ENCODE measurements at regions not wholly inside any gene's neighbourhood (a gene's known extent, or its start where the extent isn't known, plus 50 kb on each side); places are given as distances from the start of the nearest gene placed in this dataset.

DNA sequence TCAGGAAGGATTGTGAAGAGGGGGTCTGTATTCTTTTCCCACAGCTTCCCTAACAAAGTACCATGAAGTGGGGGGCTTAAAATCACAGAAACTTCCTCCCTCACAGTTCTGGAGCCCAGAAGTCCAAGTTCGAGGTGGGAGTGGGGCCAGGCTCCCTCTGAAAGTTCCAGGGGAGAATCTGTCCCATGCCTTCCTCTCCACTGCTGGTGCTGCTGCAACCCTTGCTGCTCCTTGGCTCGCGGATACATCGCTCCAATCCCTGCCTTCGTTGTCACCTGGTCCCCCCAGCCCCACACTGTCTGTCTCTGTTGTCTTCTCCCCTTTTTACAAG lies 134.1 kb downstream of the DDX1 start:
- Histone ChIP-seq H3K79me2 (ENCODE audit: control insufficient read depth, insufficient read depth, low read length, poor library complexity) (no peaks in the 10 kb centered on the region), H3K4me3 (ENCODE audit: low read depth, low read length) (no peak overlapping the region), H3K4me1 (ENCODE audit: control insufficient read depth in 1 of 2, insufficient read depth in 2 of 2, low read length in 2 of 2) (peaks cover 6% of the 10 kb centered on the region in 2 experiments), H4K91ac (ENCODE audit: low read depth, low read length) (no peak overlapping the region), H2BK12ac (ENCODE audit: low read length) (no peak overlapping the region), H2BK120ac (ENCODE audit: insufficient read depth, low read length, poor library complexity) (no peak overlapping the region), H4K8ac (ENCODE audit: low read depth, low read length) (no peak overlapping the region), H4K12ac (ENCODE audit: low read depth, low read length) (no peak overlapping the region), H3K9me3 (ENCODE audit: insufficient read depth, low read depth, low read length) (peaks cover 1% of the 10 kb centered on the region), H3K9ac (ENCODE audit: low read length) (no peak overlapping the region), H3K14ac (ENCODE audit: low read length) (no peak overlapping the region), H3K18ac (ENCODE audit: low read length) (no peak overlapping the region), H2BK5ac (ENCODE audit: low read depth, low read length, poor library complexity) (no peak overlapping the region), H2AK5ac (ENCODE audit: low read length) (no peak overlapping the region), H3K79me1 (ENCODE audit: low read length) (no peaks in the 10 kb centered on the region), H2AFZ (ENCODE audit: insufficient read depth, low read length, poor library complexity) (no peak overlapping the region), H3K23ac (ENCODE audit: low read length) (no peak overlapping the region), H3K36me3 (ENCODE audit: control insufficient read depth in 1 of 2, insufficient read depth in 2 of 2, low read length in 2 of 2) (no peaks in the 10 kb centered on the region), H3K27me3 (ENCODE audit: insufficient read depth, low read length) (no peaks in the 10 kb centered on the region), H3K4ac (ENCODE audit: low read depth, low read length) (no peak overlapping the region), H3K4me2 (ENCODE audit: low read length) (no peak overlapping the region), H3K27ac (ENCODE audit: low read depth, low read length) (no peak overlapping the region)
- no peak for DNase-seq
- WGBS (ENCODE audit: extremely low coverage, insufficient coverage, insufficient read length) = no CpG with 5 or more reads among the region's 5 CpGs

DNA sequence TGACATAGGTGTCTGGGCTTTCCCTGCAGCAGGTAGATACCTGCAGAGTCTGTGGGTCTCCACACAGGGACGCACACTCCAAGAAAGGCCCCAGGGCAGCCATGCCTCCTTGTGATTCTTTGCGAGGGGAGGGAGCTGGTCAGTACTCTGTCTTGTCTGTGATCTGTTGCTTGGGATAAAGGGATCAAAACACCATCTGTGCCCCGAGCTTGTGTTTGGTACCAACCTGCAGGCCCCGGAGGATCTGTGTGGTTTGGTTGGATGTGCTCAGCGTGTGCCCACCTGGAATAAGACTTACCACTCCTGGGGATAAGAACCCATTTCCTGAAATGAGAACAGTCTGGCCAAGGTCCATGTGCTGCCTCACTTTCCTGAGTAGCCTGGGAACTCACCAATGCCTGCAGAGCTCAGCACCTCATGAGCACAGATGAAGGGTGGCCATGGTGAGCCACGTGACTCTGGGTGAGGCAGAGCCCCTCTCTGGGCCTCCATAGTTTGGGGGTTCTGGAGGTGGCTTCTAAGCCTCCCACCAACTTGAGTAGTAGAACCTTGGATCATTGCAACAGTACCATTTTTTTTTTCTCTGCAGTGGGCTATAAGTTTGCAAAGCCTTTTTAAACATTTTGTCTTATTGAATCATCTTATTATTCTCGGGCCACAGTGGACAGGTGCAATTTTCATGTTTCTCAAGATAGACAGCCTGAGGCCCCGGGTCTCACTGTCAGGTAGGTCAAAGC lies 134.8 kb downstream of the DDX1 start:
- no peaks in the 10 kb centered on the region for H3K36me3 ChIP-seq (ENCODE audit: control insufficient read depth in 1 of 2, insufficient read depth in 2 of 2, low read length in 2 of 2)
- H3K4ac ChIP-seq (ENCODE audit: low read depth, low read length) = no peak overlapping the region
- no peak overlapping the region for H3K18ac ChIP-seq (ENCODE audit: low read length)
- no peak overlapping the region for H4K8ac ChIP-seq (ENCODE audit: low read depth, low read length)
- no peak overlapping the region for H3K23ac ChIP-seq (ENCODE audit: low read length)
- H3K4me1 ChIP-seq (ENCODE audit: control insufficient read depth in 1 of 2, insufficient read depth in 2 of 2, low read length in 2 of 2) = peaks cover 10 to 11% of the 10 kb centered on the region in 2 experiments
- no peak overlapping the region for H2BK120ac ChIP-seq (ENCODE audit: insufficient read depth, low read length, poor library complexity)
- H3K79me2 ChIP-seq (ENCODE audit: control insufficient read depth, insufficient read depth, low read length, poor library complexity) = no peaks in the 10 kb centered on the region
- no peak overlapping the region for H3K4me2 ChIP-seq (ENCODE audit: low read length)
- no peak overlapping the region for H4K12ac ChIP-seq (ENCODE audit: low read depth, low read length)
- H3K9me3 ChIP-seq (ENCODE audit: insufficient read depth, low read depth, low read length) = peaks cover 1% of the 10 kb centered on the region
- H2BK12ac ChIP-seq (ENCODE audit: low read length) = no peak overlapping the region
- no peaks in the 10 kb centered on the region for H3K79me1 ChIP-seq (ENCODE audit: low read length)
- no peak overlapping the region for H3K9ac ChIP-seq (ENCODE audit: low read length)
- no peak overlapping the region for H3K4me3 ChIP-seq (ENCODE audit: low read depth, low read length)
- no peak overlapping the region for H4K91ac ChIP-seq (ENCODE audit: low read depth, low read length)
- no peak overlapping the region for H3K14ac ChIP-seq (ENCODE audit: low read length)
- H2AK5ac ChIP-seq (ENCODE audit: low read length) = no peak overlapping the region
- H3K27ac ChIP-seq (ENCODE audit: low read depth, low read length) = no peak overlapping the region
- DNase-seq = no peak
- no peak overlapping the region for H2AFZ ChIP-seq (ENCODE audit: insufficient read depth, low read length, poor library complexity)
- H3K27me3 ChIP-seq (ENCODE audit: insufficient read depth, low read length) = no peaks in the 10 kb centered on the region
- WGBS (ENCODE audit: extremely low coverage, insufficient coverage, insufficient read length) = no CpG with 5 or more reads among the region's 8 CpGs
- H2BK5ac ChIP-seq (ENCODE audit: low read depth, low read length, poor library complexity) = no peak overlapping the region

DNA sequence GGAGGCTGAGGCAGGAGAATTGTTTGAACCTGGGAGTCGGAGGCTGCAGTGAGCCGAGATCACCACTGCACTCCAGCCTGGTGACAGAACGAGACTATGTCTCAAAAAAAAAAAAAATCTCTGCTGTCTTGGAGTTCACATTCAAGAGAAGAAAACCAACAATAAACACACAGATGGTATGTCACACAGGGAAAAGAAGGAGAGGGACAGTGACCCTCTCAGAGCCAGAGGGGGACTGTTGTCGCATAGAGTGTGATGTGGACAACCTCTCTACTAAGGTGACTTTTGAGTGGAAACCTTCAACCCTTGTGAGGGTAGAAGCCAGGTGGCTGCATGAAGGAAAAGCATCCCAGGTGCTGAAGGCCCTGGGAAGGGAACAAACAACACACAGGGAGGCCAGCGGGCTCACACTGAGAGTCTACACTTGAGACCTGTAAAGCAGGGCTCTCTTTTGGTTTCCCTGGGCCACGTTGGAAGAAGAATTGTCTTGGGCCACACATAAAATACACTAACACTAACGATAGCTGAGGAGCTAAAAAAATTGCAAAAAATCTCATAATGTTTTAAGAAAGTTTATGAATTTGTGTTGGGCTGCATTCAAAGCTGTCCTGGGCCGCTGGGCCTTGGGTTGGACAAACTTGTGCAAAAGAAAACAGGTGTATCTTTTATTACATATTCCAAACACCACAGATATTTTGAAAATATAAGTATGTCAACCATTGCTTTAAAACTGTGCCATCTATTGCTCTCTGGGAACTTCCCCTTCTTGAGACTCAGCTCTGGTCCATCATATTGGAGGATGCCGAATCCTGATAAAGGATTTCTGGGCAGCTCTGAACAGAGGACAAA lies 136.0 kb downstream of the DDX1 start:
- no peak for DNase-seq
- Histone ChIP-seq H2AFZ (ENCODE audit: insufficient read depth, low read length, poor library complexity) (no peak overlapping the region), H3K79me2 (ENCODE audit: control insufficient read depth, insufficient read depth, low read length, poor library complexity) (no peaks in the 10 kb centered on the region), H3K4ac (ENCODE audit: low read depth, low read length) (no peak overlapping the region), H3K27ac (ENCODE audit: low read depth, low read length) (no peak overlapping the region), H3K9me3 (ENCODE audit: insufficient read depth, low read depth, low read length) (peaks cover 1% of the 10 kb centered on the region), H3K36me3 (ENCODE audit: control insufficient read depth in 1 of 2, insufficient read depth in 2 of 2, low read length in 2 of 2) (no peaks in the 10 kb centered on the region), H2AK5ac (ENCODE audit: low read length) (no peak overlapping the region), H3K9ac (ENCODE audit: low read length) (no peak overlapping the region), H3K18ac (ENCODE audit: low read length) (no peak overlapping the region), H4K12ac (ENCODE audit: low read depth, low read length) (no peak overlapping the region), H2BK120ac (ENCODE audit: insufficient read depth, low read length, poor library complexity) (no peak overlapping the region), H3K79me1 (ENCODE audit: low read length) (no peaks in the 10 kb centered on the region), H3K23ac (ENCODE audit: low read length) (no peak overlapping the region), H4K91ac (ENCODE audit: low read depth, low read length) (no peak overlapping the region), H2BK5ac (ENCODE audit: low read depth, low read length, poor library complexity) (no peak overlapping the region), H3K27me3 (ENCODE audit: insufficient read depth, low read length) (no peaks in the 10 kb centered on the region), H3K4me1 (ENCODE audit: control insufficient read depth in 1 of 2, insufficient read depth in 2 of 2, low read length in 2 of 2) (peaks cover 10 to 11% of the 10 kb centered on the region in 2 experiments), H3K4me3 (ENCODE audit: low read depth, low read length) (no peak overlapping the region), H3K14ac (ENCODE audit: low read length) (no peak overlapping the region), H3K4me2 (ENCODE audit: low read length) (no peak overlapping the region), H4K8ac (ENCODE audit: low read depth, low read length) (no peak overlapping the region), H2BK12ac (ENCODE audit: low read length) (no peak overlapping the region)
- WGBS (ENCODE audit: extremely low coverage, insufficient coverage, insufficient read length) = no CpG with 5 or more reads among the region's 9 CpGs

DNA sequence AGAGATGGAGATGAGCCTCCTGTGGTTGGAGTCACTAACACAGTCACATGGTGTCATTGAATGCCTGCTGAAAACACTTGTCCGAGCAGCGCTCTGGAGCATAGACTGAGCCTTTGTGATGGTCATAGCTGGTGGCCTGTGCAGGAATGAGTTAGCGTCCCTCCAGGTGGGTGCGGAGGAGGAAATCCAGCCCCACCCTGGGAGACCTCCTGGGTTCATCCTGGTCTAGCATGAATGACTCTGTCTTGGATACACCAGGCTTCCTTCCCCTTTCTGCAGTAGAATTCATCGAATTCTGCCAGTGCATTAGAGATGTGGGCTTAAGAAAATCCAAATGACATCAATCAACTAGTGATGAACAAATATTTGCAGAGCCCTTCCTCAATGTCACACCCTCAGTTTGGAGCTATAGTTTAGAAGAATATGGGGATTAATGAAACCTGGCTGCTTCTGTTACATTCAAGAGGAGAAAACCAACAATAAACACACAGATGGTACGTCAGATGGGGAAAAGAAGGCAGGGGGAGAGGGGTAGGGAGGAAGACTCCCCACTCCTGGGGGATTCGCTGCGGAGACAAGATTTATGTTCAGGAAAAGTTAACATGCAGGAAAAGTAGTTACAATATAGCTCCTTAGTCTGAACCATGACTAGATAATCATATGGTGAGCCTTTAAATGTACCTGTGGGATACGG lies 136.7 kb downstream of the DDX1 start:
- H3K4ac ChIP-seq (ENCODE audit: low read depth, low read length) = no peak overlapping the region
- no peak overlapping the region for H4K12ac ChIP-seq (ENCODE audit: low read depth, low read length)
- WGBS (ENCODE audit: extremely low coverage, insufficient coverage, insufficient read length) = no CpG with 5 or more reads among the region's 9 CpGs

More for the DNA sequence above, 136.7 kb downstream of the DDX1 start:
- DNase-seq = no peak
- Histone ChIP-seq H4K91ac (ENCODE audit: low read depth, low read length) (no peak overlapping the region), H2BK120ac (ENCODE audit: insufficient read depth, low read length, poor library complexity) (no peak overlapping the region), H3K4me3 (ENCODE audit: low read depth, low read length) (no peak overlapping the region), H3K23ac (ENCODE audit: low read length) (no peak overlapping the region), H3K79me2 (ENCODE audit: control insufficient read depth, insufficient read depth, low read length, poor library complexity) (no peaks in the 10 kb centered on the region), H3K79me1 (ENCODE audit: low read length) (no peaks in the 10 kb centered on the region), H2AFZ (ENCODE audit: insufficient read depth, low read length, poor library complexity) (no peak overlapping the region), H3K4me1 (ENCODE audit: control insufficient read depth in 1 of 2, insufficient read depth in 2 of 2, low read length in 2 of 2) (peaks cover 10 to 11% of the 10 kb centered on the region in 2 experiments), H2BK5ac (ENCODE audit: low read depth, low read length, poor library complexity) (no peak overlapping the region), H3K4me2 (ENCODE audit: low read length) (no peak overlapping the region), H2BK12ac (ENCODE audit: low read length) (no peak overlapping the region), H3K27ac (ENCODE audit: low read depth, low read length) (no peak overlapping the region), H3K27me3 (ENCODE audit: insufficient read depth, low read length) (no peaks in the 10 kb centered on the region), H3K9ac (ENCODE audit: low read length) (no peak overlapping the region), H3K18ac (ENCODE audit: low read length) (no peak overlapping the region), H3K9me3 (ENCODE audit: insufficient read depth, low read depth, low read length) (peaks cover 1% of the 10 kb centered on the region), H3K36me3 (ENCODE audit: control insufficient read depth in 1 of 2, insufficient read depth in 2 of 2, low read length in 2 of 2) (no peaks in the 10 kb centered on the region), H3K14ac (ENCODE audit: low read length) (no peak overlapping the region), H4K8ac (ENCODE audit: low read depth, low read length) (no peak overlapping the region), H2AK5ac (ENCODE audit: low read length) (no peak overlapping the region)

Measured in trophoblast cell (in vitro differentiated cells and primary cell).